ENCODE measurements at regions not wholly inside any gene's neighbourhood (a gene's known extent, or its start where the extent isn't known, plus 50 kb on each side); places are given as distances from the start of the nearest gene placed in this dataset.

- DNase-seq, result no peak
Measured at GRCh38 chr9:82558855-82559630, 503.9 kb downstream of the RASEF start.

- no peak for DNase-seq
Measured at GRCh38 chr9:82560036-82560435, 502.9 kb downstream of the RASEF start.

- DNase-seq, result peak; percentile 92
Measured at GRCh38 chr9:82560457-82560904, 502.5 kb downstream of the RASEF start.

GRCh38 chr9:82563094-82563493 lies 499.8 kb downstream of the RASEF start:
- no peak for DNase-seq

GRCh38 chr9:82563841-82564240 lies 499.1 kb downstream of the RASEF start:
- no peak for DNase-seq

GRCh38 chr9:82565188-82565969 lies 497.6 kb downstream of the RASEF start:
- DNase-seq, result no peak

GRCh38 chr9:82567953-82568352 lies 495.0 kb downstream of the RASEF start:
- no peak for DNase-seq

- no peak for DNase-seq
Measured at GRCh38 chr9:82570226-82570625, 492.7 kb downstream of the RASEF start.

- no peak for DNase-seq
Measured at GRCh38 chr9:82571540-82571939, 491.4 kb downstream of the RASEF start.

- no peak for DNase-seq
Measured at GRCh38 chr9:82572146-82572545, 490.8 kb downstream of the RASEF start.

GRCh38 chr9:82574911-82575310 lies 488.0 kb downstream of the RASEF start:
- DNase-seq, result no peak

GRCh38 chr9:82580921-82581320 lies 482.0 kb downstream of the RASEF start:
- DNase-seq, result no peak

- DNase-seq, result no peak
Measured at GRCh38 chr9:82581516-82581915, 481.4 kb downstream of the RASEF start.

- no peak for DNase-seq
Measured at GRCh38 chr9:82581935-82582334, 481.0 kb downstream of the RASEF start.

GRCh38 chr9:82582693-82583092 lies 480.2 kb downstream of the RASEF start:
- DNase-seq, result no peak

- DNase-seq, result no peak
Measured at GRCh38 chr9:82583524-82583923, 479.4 kb downstream of the RASEF start.

- DNase-seq, result no peak
Measured at GRCh38 chr9:82584349-82584863, 478.5 kb downstream of the RASEF start.

- DNase-seq, result no peak
Measured at GRCh38 chr9:82586918-82587356, 476.0 kb downstream of the RASEF start.

- DNase-seq, result no peak
Measured at GRCh38 chr9:82588301-82589180, 474.4 kb downstream of the RASEF start.

GRCh38 chr9:82590845-82591244 lies 472.1 kb downstream of the RASEF start:
- no peak for DNase-seq

- no peak for DNase-seq
Measured at GRCh38 chr9:82593501-82593900, 469.4 kb downstream of the RASEF start.

GRCh38 chr9:82597241-82598203 lies 465.4 kb downstream of the RASEF start:
- DNase-seq, result peak; percentile 65
